K562 (cell line): ENCODE measurements at regions not wholly inside any gene's neighbourhood (a gene's known extent, or its start where the extent isn't known, plus 50 kb on each side); places are given as distances from the start of the nearest gene placed in this dataset.

Source experiments
- ATAC-seq: fragments of 200-7000 bp; cut with Tn5 transposase; 3 replicates; pipeline ENCODE4 v1.9.1; 2020; ENCODE audit warnings: moderate library complexity
- BruUV-seq: library from RNA; stranded (reverse); fragments of 400-500 nt; replicated peaks from 2 replicates; lab custom pipeline; 2021; lab: Mats Ljungman, UMichigan
- CTCF ChIA-PET: fragments of 300-600 bp; formaldehyde crosslinking; extraction: SDS; loops from one replicate; lab custom pipeline; 2021; ENCODE audit warnings: low intra/inter-chr PET ratio; lab: Yijun Ruan, JAX
- POLR2A ChIA-PET: fragments of 300-600, 350-650 bp; sonication (Branson Sonifier 250); formaldehyde crosslinking; extraction: SDS; loops from one replicate; lab custom pipeline; 2021; ENCODE audit warnings: antibody characterized with exemption, inconsistent platforms; lab: Yijun Ruan, JAX
- DNase-seq, 4 experiments: peaks; one replicate each; pipeline versions ENCODE4 v3.0.0 to v3.0.0-alpha.2; 2011 to 2018; ENCODE audit warnings: low spot score in 3 of 4, mixed read lengths in 3 of 4; ENCODE audit errors: extremely low read depth in 1 of 4
- FAIRE-seq: peaks from 2 replicates; lab custom pipeline; 2011; peaks lifted over from hg19 to GRCh38; lab: Jason Lieb, UNC
- H2AFZ ChIP-seq: 2 replicates; pipeline ENCODE4 v1.6.0; 2011; ENCODE audit warnings: low read depth, low read length, control low read depth, inconsistent platforms
- H3K27ac ChIP-seq: fragments of 200-600 bp; 3 replicates; pipeline ENCODE4 v1.8.0; 2011; ENCODE audit warnings: low read depth, mild to moderate bottlenecking, control low read depth, inconsistent platforms, low read length, moderate library complexity, mixed read lengths; ENCODE audit errors: extremely low read depth
- H3K27me3 ChIP-seq, 2 experiments: fragments of 300-600 bp in 1 of 2; 2 replicates in 1 of 2; 3 replicates in 1 of 2; pipeline versions ENCODE4 v1.6.0 to v1.8.0; 2011; ENCODE audit warnings: inconsistent platforms in 2 of 2, low read length in 2 of 2, mild to moderate bottlenecking in 1 of 2, mixed read lengths in 1 of 2, moderate library complexity in 1 of 2; ENCODE audit not compliant: control insufficient read depth in 2 of 2, insufficient read depth in 2 of 2
- H3K36me3 ChIP-seq: fragments of 300-600 bp; 3 replicates; pipeline ENCODE4 v1.8.0; 2011; ENCODE audit warnings: mild to moderate bottlenecking, low read length, inconsistent platforms; ENCODE audit not compliant: control insufficient read depth, insufficient read depth
- H3K4me1 ChIP-seq, 2 experiments: fragments of 200-600 bp in 1 of 2; replicated peaks in 1 of 2; 2 replicates in 1 of 2; 3 replicates in 1 of 2; pipeline versions ENCODE4 v1.5.1 to v1.8.0; 2011; ENCODE audit warnings: inconsistent platforms in 2 of 2, low read length in 2 of 2, mild to moderate bottlenecking in 1 of 2, mixed read lengths in 1 of 2, moderate library complexity in 1 of 2; ENCODE audit not compliant: control insufficient read depth in 2 of 2, insufficient read depth in 2 of 2
- H3K4me2 ChIP-seq: 2 replicates; pipeline ENCODE4 v1.6.1; 2011; ENCODE audit warnings: low read length, control low read depth, inconsistent platforms, mixed read lengths; ENCODE audit not compliant: insufficient read depth
- H3K4me3 ChIP-seq: fragments of 200-600 bp; sonication (generic), shearing (Covaris generic); 2 replicates; pipeline ENCODE4 v1.5.1; 2016; ENCODE audit warnings: control low read depth, inconsistent platforms
- H3K79me2 ChIP-seq: fragments of 200-600 bp; 3 replicates; pipeline ENCODE4 v1.8.0; 2011; ENCODE audit warnings: low read length, inconsistent platforms; ENCODE audit not compliant: control insufficient read depth, insufficient read depth
- H3K9ac ChIP-seq, 2 experiments: 2 replicates each; pipeline versions ENCODE4 v1.6.0 to v1.6.1; 2011; ENCODE audit warnings: low read depth in 2 of 2, low read length in 2 of 2, control low read depth in 1 of 2, inconsistent platforms in 1 of 2, mild to moderate bottlenecking in 1 of 2, mixed read lengths in 1 of 2; ENCODE audit not compliant: insufficient read depth in 1 of 2
- H3K9me1 ChIP-seq: one replicate; pipeline ENCODE4 v1.6.0; 2011; ENCODE audit warnings: inconsistent platforms, mild to moderate bottlenecking, low read length, moderate library complexity; ENCODE audit not compliant: control insufficient read depth, insufficient read depth
- H3K9me3 ChIP-seq: replicated peaks from 2 replicates; pipeline ENCODE4 v1.5.1; 2011; ENCODE audit warnings: low read depth, low read length, inconsistent platforms; ENCODE audit not compliant: control insufficient read depth, insufficient read depth
- H4K20me1 ChIP-seq: replicated peaks from 2 replicates; pipeline ENCODE4 v1.6.1; 2011; ENCODE audit warnings: low read length, inconsistent platforms, mixed read lengths; ENCODE audit not compliant: control insufficient read depth, insufficient read depth
- CCNT2 ChIP-seq: IDR thresholded peaks from 2 replicates; pipeline ENCODE4 v1.6.1; 2011; ENCODE audit warnings: borderline replicate concordance, low read depth, mild to moderate bottlenecking, moderate library complexity, mixed read lengths, low read length; ENCODE audit not compliant: insufficient read length; ENCODE audit errors: extremely low read depth
- E2F8 ChIP-seq: fragments of 450-650 bp; IDR thresholded peaks from 2 replicates; pipeline ENCODE4 v1.7.1; 2018; ENCODE audit warnings: mild to moderate bottlenecking, low read depth; ENCODE audit not compliant: partially characterized antibody
- HMGXB4 ChIP-seq: sonication (generic); formaldehyde crosslinking; IDR thresholded peaks from 2 replicates; pipeline ENCODE4 v1.8.1; 2023; ENCODE audit warnings: mild to moderate bottlenecking, missing genetic modification reagents
- NELFE ChIP-seq: IDR thresholded peaks from 2 replicates; pipeline ENCODE4 v1.6.1; 2011; ENCODE audit warnings: mild to moderate bottlenecking; ENCODE audit not compliant: insufficient read depth, insufficient read length
- SRF ChIP-seq, 2 experiments: fragments of 250-450, 450-650 bp in 1 of 2; sonication (Bioruptor Pico) in 1 of 2; sonication (generic) in 1 of 2; formaldehyde crosslinking; IDR thresholded peaks; 2 replicates each; pipeline versions ENCODE4 v1.5.0 to v1.5.1; 2020 to 2022; ENCODE audit warnings: mild to moderate bottlenecking in 1 of 2, missing genetic modification reagents in 1 of 2
- ZBED1 ChIP-seq: IDR thresholded peaks from 2 replicates; pipeline ENCODE4 v1.6.1; 2014
- ZNF584 ChIP-seq: fragments of 200-800 bp; sonication (Bioruptor generic); IDR thresholded peaks from 2 replicates; pipeline ENCODE4 v1.6.1; 2016; ENCODE audit warnings: low read depth, mild to moderate bottlenecking, missing genetic modification characterization, missing compliant biosample characterization
- WGBS: fragments of 100-300 bp; shearing (Covaris generic); methylation state at CpG from one replicate; pipeline ENCODE4 v1.1.6; 2016; ENCODE audit warnings: low coverage, mixed read lengths; ENCODE audit not compliant: insufficient coverage; ENCODE audit errors: missing lambda C conversion rate; 5-methylcytosine and 5-hydroxymethylcytosine counted together
- in situ Hi-C: fragments of 300-500 bp; cut with MboI; formaldehyde crosslinking; loops from 4 replicates; pipeline ENCODE4 v1.15.0; 2018; ENCODE audit warnings: inconsistent platforms, mixed read lengths
- intact Hi-C: fragments of 100-400 bp; cut with micrococcal nuclease; formaldehyde crosslinking; loops from 2 replicates; pipeline ENCODE4 v1.14.2; 2022
- TF ChIP-seq, protein P1 (sequence below): fragments of 250-450 bp; sonication (Bioruptor Pico); IDR thresholded peaks from 2 replicates; pipeline ENCODE4 v1.8.0; 2022; ENCODE audit warnings: inconsistent platforms, mild to moderate bottlenecking, moderate library complexity, borderline replicate concordance

- Histone ChIP-seq H3K4me3 (no peak overlapping the region), H3K9me3 (no peaks in the 10 kb centered on the region), H3K79me2 (no peaks in the 10 kb centered on the region), H4K20me1 (no peaks in the 10 kb centered on the region), H2AFZ (no peak overlapping the region), H3K9ac (no peak overlapping the region), H3K27ac (no peak overlapping the region), H3K36me3 (no peaks in the 10 kb centered on the region), H3K27me3 (no peaks in the 10 kb centered on the region), H3K4me2 (no peak overlapping the region), H3K9me1 (no peaks in the 10 kb centered on the region), H3K4me1 (no peaks in the 10 kb centered on the region)
- CTCF ChIA-PET: no interaction called here
- no peak for FAIRE-seq
- DNase-seq: no peak
- POLR2A ChIA-PET: no interaction called here
- ATAC-seq: no peak
- 0% methylated on average over 5 of the region's 5 CpGs for WGBS
- in situ Hi-C loops (no loop called here), intact Hi-C loops (no loop called here)
- TF ChIP-seq HMGXB4 (CRISPR knock-in tag) (no peak), ZBED1 (no peak), CCNT2 (no peak), SRF (CRISPR knock-in tag; IDR thresholded peaks at IDR 0.05) (no peak), ZNF584 (CRISPR knock-in tag) (no peak), E2F8 (no peak), NELFE (no peak)
- TF ChIP-seq, protein P1, sequence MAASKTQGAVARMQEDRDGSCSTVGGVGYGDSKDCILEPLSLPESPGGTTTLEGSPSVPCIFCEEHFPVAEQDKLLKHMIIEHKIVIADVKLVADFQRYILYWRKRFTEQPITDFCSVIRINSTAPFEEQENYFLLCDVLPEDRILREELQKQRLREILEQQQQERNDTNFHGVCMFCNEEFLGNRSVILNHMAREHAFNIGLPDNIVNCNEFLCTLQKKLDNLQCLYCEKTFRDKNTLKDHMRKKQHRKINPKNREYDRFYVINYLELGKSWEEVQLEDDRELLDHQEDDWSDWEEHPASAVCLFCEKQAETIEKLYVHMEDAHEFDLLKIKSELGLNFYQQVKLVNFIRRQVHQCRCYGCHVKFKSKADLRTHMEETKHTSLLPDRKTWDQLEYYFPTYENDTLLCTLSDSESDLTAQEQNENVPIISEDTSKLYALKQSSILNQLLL (CRISPR knock-in tag): no peak
- BruUV-seq: no TSS peak
Observed at GRCh38 chr11:130674686-130675308, 226.4 kb downstream of the ADAMTS15 start.
